CD4-positive, alpha-beta T cell treated with Interleukin-1 beta for 1 hour (primary cell): ENCODE measurements at regions not wholly inside any gene's neighbourhood (a gene's known extent, or its start where the extent isn't known, plus 50 kb on each side); places are given as distances from the start of the nearest gene placed in this dataset.
"Not testable (repeated sequence)": the region's sequence is repeated elsewhere in the genome, so short reads cannot be mapped to it uniquely, and the experiment has no call there.

Experiments used
- DNase-seq, 2 donors: peaks; one replicate each; pipeline ENCODE4 v3.0.0-alpha.2; 2020 to 2022

DNA sequence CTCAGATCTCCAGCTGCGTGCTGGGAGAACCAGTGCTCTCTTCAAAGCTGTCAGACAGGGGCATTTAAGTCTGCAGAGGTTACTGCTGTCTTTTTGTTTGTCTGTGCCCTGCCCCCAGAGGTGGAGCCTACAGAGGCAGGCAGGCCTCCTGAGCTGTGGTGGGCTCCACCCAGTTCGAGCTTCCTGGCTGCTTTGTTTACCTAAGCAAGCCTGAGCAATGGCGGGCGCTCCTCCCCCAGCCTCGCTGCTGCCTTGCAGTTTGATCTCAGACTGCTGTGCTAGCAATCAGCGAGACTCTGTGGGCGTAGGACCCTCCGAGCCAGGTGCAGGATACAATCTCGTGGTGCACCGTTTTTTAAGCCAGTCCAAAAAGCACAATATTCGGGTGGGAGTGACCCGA is 864.4 kb downstream of the GBE1 start:
- not testable (repeated sequence) for DNase-seq

DNA sequence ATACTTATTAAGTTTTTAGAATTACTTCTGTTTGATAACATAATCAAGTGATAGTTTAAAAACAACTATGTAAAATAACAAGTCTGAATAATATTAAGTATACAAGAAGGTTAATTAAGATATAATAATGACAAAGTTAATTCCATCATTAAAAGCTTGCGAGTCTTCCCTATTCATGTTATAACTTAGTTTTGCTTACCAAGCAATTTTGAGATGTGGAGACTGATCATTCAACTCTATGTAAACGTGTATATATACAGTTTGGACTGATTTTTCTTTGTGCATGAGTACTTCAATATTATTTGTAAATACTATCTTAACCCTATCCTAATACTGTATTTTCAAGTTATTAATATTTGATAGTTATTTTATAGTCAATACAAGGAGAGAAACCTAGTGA is 870.9 kb downstream of the GBE1 start:
- no peak for DNase-seq

- no peak for DNase-seq
Measured at GRCh38 chr3:80889535-80889934, 871.9 kb downstream of the GBE1 start.

DNA sequence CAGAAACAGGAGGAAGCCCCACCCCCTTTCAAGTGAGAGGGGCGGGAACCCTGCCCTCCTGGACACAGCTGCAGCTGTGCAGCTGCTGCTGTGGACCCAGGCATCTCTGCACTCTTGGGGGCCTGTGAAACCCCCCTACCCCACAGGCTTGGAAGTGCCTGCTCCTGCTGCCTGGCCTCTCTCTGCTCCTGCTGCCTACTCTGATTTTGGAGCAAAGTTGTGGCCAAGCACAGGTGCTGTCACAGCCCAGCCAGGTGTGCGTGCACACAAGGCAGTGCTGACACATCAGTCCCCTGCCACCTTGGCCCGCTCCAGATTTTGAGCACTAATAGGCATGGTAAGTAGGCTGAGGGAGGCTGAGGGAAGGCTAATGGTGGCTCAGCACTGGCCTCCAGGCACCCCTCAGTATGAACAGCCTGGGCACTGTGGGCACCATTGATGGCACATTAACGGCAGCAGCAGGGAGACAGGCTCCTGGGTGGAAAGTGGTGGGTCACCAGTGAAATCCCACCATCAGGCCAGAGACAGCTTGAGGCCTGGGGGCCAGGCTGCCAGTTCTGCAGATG is 890.9 kb downstream of the GBE1 start:
- DNase-seq = no peak

DNA sequence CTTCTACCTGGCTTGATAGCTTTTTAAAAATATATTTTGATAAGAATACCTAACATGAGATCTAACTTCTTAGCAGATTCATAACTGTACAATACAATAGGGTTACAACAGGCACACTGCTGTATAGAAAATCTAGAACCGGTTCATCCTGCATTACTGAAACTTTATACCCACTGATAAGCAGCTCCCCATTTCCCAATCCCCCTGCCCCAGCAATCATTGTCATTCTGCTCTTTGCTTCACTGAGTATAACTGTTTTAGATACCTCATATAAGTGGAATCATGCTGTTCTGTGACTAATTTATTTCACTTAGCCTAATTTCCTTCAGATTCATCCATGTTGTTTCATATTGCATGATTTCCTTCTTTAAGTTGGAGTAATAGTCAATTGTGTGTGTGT is 906.0 kb downstream of the GBE1 start:
- no peak for DNase-seq

- DNase-seq = no peak
Measured at GRCh38 chr3:80836395-80836794, 925.0 kb downstream of the GBE1 start.

DNA sequence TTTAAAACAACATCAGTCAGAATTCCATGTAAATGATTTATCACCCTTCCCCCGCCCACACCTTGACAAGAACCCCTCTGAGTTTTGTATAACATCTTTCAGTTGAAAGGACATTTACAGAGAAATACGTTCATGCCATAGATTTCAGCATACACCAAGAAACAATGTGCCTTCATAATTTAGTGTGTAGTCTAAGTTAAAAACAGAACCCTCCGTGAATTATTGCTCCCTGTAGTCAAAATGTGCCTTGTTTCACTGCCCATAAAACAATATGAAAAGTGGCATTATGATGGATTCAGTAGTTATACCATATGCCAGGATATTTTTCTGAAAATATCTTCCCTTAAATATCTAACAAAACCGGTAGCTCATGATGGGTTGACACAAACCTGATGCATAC is 953.9 kb downstream of the GBE1 start:
- no peak for DNase-seq

- DNase-seq = no peak
Measured at GRCh38 chr3:80806673-80807072, 954.8 kb downstream of the GBE1 start.

GRCh38 chr3:80788914-80789313 is 972.5 kb downstream of the GBE1 start:
- no peak for DNase-seq

GRCh38 chr3:80785875-80786274 is 975.6 kb downstream of the GBE1 start:
- DNase-seq = no peak

- DNase-seq = no peak
Measured at GRCh38 chr3:80785475-80785874, 976.0 kb downstream of the GBE1 start.

GRCh38 chr3:80771085-80771484 is 990.4 kb downstream of the GBE1 start:
- DNase-seq = no peak

- no peak for DNase-seq
Measured at GRCh38 chr3:80770106-80771074, 991.1 kb downstream of the GBE1 start.

GRCh38 chr3:80769683-80770082 is 991.8 kb downstream of the GBE1 start:
- DNase-seq = no peak

GRCh38 chr3:80767604-80768003 is 993.8 kb downstream of the GBE1 start:
- DNase-seq = no peak

GRCh38 chr3:80754969-80755368 is 987.2 kb upstream of the ROBO1 start:
- DNase-seq = no peak

DNA sequence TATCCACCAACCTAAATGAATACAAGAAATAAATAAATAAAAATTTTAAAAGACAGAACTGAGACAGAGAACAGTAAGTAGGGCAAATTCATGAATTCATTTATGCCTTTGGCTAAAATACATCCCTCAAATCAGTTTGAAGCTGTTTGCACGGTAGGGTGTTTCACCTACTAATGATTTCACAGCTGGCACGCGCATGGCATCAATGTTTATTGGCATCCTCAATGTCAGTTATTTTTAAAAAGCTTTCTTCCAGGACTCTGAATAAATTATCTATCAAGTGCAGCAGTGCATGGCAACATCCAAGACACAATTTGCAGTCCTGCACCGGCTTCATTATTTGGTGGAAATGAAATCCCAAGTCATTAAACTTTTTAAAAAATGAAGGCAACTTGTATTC is 985.2 kb upstream of the ROBO1 start:
- DNase-seq = no peak

DNA sequence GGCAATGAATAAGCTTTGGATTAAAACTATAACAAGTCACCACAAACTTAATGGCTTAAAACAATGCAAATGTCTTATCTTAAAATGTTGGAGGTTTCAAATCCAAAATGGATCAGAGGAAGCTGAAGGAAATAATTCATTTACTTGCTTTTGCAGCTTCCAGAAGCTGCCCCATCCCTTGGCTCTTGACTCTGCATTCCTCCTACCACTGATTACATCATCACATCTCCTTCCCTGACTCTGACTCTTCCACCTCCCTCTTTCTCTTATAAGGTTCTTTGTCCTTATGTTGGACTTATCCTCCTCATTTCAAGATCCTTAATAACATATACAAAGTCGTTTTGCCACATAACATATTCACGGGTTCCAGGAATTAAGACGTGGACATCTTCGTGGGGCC is 982.8 kb upstream of the ROBO1 start:
- DNase-seq = no peak

DNA sequence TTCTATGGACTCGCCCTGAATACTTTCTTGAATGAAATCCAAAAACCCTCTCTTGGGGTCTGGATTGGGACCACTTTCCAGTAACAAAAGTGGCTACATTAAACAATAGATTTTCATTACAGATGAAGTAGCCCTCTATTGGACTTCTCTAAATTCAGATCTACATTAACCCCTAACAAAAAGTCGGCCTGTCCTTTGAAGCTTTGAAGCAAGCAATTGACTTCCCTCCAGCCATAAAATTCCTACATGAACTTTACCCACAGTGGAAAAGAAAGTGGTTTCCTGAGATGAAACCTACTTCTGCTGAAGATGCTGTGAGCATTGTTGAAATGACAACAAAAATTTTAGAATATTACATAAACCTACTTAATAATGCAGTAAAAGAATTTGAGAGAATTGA is 967.1 kb upstream of the ROBO1 start:
- DNase-seq = no peak

DNA sequence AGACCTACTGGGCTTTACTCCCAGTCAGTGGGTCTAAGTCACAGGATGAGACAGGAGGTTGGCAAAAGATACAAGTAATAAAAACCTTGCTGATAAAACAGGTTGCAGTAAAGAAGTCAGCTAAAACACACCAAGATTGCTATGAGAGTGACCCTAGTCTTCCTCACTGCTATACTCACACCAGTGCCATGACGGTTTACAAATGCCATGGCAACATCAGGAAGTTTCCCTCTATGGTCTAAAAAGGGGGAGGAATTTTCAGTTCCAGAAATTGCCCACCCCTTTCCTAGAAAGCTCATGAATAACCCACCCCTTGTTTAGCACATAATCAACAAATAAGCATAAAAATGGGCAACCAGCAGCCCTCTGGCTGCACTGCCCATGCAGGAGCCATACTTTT is 966.7 kb upstream of the ROBO1 start:
- DNase-seq = no peak

DNA sequence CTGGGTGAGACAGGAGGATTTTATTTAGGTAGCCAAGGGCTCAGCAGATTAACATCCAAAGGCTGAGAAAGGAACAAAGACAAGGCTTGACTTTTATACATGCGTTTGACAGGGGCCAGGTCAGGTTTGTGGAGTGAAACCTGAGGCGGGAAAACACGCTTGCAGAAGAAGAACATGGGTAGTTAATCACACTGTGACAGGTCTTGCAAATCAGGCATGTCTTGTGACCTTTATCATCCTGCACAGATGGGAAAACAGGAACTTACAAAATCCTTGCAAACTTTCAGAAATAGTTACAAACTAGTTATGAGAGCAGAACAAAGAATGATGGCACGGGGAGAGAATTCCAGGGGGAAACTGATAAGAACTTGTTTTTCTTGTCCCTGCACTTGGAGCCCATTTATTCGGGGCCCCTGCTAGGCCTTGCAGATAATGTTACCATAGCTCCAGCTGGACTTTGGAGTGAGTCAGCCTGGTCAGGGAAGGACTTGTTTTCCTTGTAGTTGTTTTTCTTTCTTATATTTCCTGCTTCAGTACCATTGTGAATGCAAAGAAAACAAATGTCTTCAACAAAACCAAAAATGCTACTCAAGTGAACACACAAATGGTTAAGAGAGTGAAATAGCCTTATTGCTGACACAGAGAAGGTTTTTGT is 965.9 kb upstream of the ROBO1 start:
- no peak for DNase-seq

DNA sequence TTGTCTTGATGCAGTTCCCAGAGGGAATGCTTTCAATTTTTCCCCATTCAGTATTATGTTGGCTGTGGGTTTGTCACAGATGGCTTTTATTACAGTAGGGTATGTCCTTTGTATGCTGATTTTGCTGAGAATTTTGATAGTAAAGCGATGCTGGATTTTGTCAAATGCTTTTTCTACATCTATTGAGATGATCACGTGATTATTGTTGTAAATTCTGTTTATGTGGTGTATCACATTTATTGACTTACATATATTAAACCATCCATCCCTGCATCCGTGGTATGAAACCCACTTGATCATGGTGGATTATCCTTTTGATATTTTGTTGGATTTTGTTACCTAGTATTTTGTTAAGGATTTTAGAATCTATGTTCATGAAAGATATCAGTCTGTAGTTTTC is 959.8 kb upstream of the ROBO1 start:
- DNase-seq = not testable (repeated sequence)

DNA sequence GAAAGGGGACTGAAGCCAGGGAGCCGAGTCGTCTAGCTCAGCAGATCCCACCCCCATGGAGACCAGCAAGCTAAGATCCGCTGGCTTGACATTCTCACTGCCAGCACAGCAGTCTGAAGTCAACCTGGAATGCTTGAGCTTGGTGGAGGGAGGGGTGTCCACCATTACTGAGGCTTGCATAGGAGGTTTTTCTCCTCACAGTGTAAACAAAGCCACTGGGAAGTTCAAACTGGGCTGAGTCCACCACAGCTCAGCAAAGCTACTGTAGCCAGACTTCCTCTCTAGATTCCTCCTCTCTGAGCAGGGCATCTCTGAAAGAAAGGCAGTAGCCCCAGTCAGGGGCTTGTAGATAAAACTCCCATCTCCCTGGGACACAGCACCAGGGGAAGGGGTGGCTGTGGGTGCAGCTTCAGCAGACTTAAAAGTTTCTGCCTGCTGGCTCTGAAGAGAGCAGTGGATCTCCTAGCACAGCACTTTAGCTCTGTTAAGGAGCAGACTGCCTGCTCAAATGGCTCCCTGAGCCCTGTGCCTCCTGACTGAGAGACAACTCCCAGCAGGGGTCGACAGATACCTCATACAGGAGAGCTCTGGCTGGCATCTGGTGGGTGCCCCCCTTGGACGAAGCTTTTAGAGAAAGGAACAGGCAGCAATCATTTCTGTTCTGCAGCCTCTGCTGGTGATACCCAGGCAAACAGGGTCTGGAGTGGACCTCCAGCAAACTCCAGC is 942.0 kb upstream of the ROBO1 start:
- DNase-seq = not testable (repeated sequence)
